Endothelial cell of umbilical vein (primary cell): ENCODE measurements at regions not wholly inside any gene's neighbourhood (a gene's known extent, or its start where the extent isn't known, plus 50 kb on each side); places are given as distances from the start of the nearest gene placed in this dataset.

Experiments
- CTCF ChIP-seq, 2 donors: IDR thresholded peaks; 1 replicate in 1 of 2; 2 replicates in 1 of 2; pipeline ENCODE4 v1.5.1; 2011; ENCODE audit warnings: low read length in 2 of 2, mild to moderate bottlenecking in 2 of 2, moderate library complexity in 2 of 2, control low read depth in 1 of 2, inconsistent platforms in 1 of 2, low read depth in 1 of 2; ENCODE audit not compliant: insufficient read depth in 1 of 2; ENCODE audit errors: extremely low read depth in 1 of 2
- EZH2 ChIP-seq: IDR thresholded peaks from 2 replicates; pipeline ENCODE4 v1.6.1; 2012; ENCODE audit warnings: borderline replicate concordance, low read depth, mild to moderate bottlenecking, moderate library complexity, low read length, inconsistent platforms; ENCODE audit not compliant: severe bottlenecking
- FOS ChIP-seq: IDR thresholded peaks from 2 replicates; pipeline ENCODE4 v1.6.1; 2011; ENCODE audit warnings: mild to moderate bottlenecking, low read length, moderate library complexity, borderline replicate concordance; ENCODE audit not compliant: insufficient read depth
- GATA2 ChIP-seq: IDR thresholded peaks from 2 replicates; pipeline ENCODE4 v1.7.0; 2011; ENCODE audit warnings: low read depth, mild to moderate bottlenecking, moderate library complexity, mixed read lengths, low read length; ENCODE audit not compliant: insufficient read length, insufficient read depth
- JUN ChIP-seq: IDR thresholded peaks from 2 replicates; pipeline ENCODE4 v1.6.1; 2011; ENCODE audit warnings: borderline replicate concordance, low read depth; ENCODE audit not compliant: insufficient read length, insufficient read depth
- MAX ChIP-seq: IDR thresholded peaks from 2 replicates; pipeline ENCODE4 v1.6.1; 2011; ENCODE audit not compliant: insufficient read depth, insufficient read length
- MYC ChIP-seq: IDR thresholded peaks from one replicate; pipeline ENCODE4 v1.6.1; 2011; ENCODE audit warnings: mild to moderate bottlenecking, low read depth, low read length
- POLR2A ChIP-seq: IDR thresholded peaks from 2 replicates; pipeline ENCODE4 v1.6.1; 2012; ENCODE audit warnings: low read depth, mild to moderate bottlenecking, control low read depth, low read length
- POLR2AphosphoS5 ChIP-seq: IDR thresholded peaks from 2 replicates; pipeline ENCODE4 v1.6.1; 2012; ENCODE audit warnings: low read depth, mild to moderate bottlenecking, control low read depth, low read length, moderate library complexity; ENCODE audit not compliant: insufficient read depth

- TF ChIP-seq EZH2: no peak
- no peak for TF ChIP-seq CTCF (IDR thresholded peaks at IDR 0.05; ENCODE audit: extremely low read depth in 1 of 2, insufficient read depth in 1 of 2, low read depth in 1 of 2, low read length in 2 of 2)
- no peak for TF ChIP-seq POLR2A
- no peak for TF ChIP-seq MAX
- TF ChIP-seq POLR2AphosphoS5: no peak
- TF ChIP-seq JUN: no peak
- TF ChIP-seq MYC: no peak
- TF ChIP-seq FOS: no peak
- no peak for TF ChIP-seq GATA2
Measured at GRCh38 chr4:189083769-189084168, 856.9 kb upstream of the FRG1 start.
